Lower lobe of right lung (tissue), 2 donors: ENCODE measurements at regions not wholly inside any gene's neighbourhood (a gene's known extent, or its start where the extent isn't known, plus 50 kb on each side); places are given as distances from the start of the nearest gene placed in this dataset.

Source experiments
- ATAC-seq, 2 donors: fragments of 200-7000 bp; cut with Tn5 transposase; one replicate each; pipeline ENCODE4 v1.9.1; 2020 to 2022; ENCODE audit warnings: mild to moderate bottlenecking in 2 of 2, moderate library complexity in 2 of 2
- DNase-seq: peaks from one replicate; pipeline ENCODE4 v3.0.0-alpha.2; 2020
- H3K27ac ChIP-seq: fragments of 200-600 bp; one replicate; pipeline ENCODE4 v1.8.0; 2022
- H3K27me3 ChIP-seq: fragments of 200-600 bp; one replicate; pipeline ENCODE4 v1.8.0; 2022; ENCODE audit warnings: low read depth
- H3K36me3 ChIP-seq: fragments of 200-600 bp; one replicate; pipeline ENCODE4 v1.8.0; 2022; ENCODE audit warnings: mild to moderate bottlenecking
- H3K4me1 ChIP-seq: fragments of 200-600 bp; one replicate; pipeline ENCODE4 v1.8.0; 2022
- H3K4me3 ChIP-seq: fragments of 200-600 bp; one replicate; pipeline ENCODE4 v1.8.0; 2022; ENCODE audit warnings: mild to moderate bottlenecking
- H3K9me3 ChIP-seq: fragments of 200-600 bp; one replicate; pipeline ENCODE4 v1.8.0; 2022
- CTCF ChIP-seq: fragments of 200-600 bp; IDR thresholded peaks from one replicate; pipeline ENCODE4 v1.8.0; 2022; ENCODE audit warnings: antibody characterized with exemption, mild to moderate bottlenecking
- intact Hi-C: fragments of 100-400 bp; cut with DNase I; formaldehyde crosslinking; loops from one replicate; pipeline ENCODE4 v1.11.0; 2022
- donor health status: DM: no; HTN: yes; CAD: no; lungs with severe emphysema.

GRCh38 chr5:74312746-74313145 lies 327.8 kb downstream of the ENC1 start:
- no peaks in the 10 kb centered on the region for H3K9me3 ChIP-seq
- TF ChIP-seq CTCF: no peak
- no peak for ATAC-seq
- no peak overlapping the region for H3K4me3 ChIP-seq
- no peaks in the 10 kb centered on the region for H3K27me3 ChIP-seq
- H3K36me3 ChIP-seq: no peaks in the 10 kb centered on the region
- intact Hi-C loops: no loop called here
- H3K27ac ChIP-seq: no peak overlapping the region
- H3K4me1 ChIP-seq: peaks cover 6% of the 10 kb centered on the region
- no peak for DNase-seq

GRCh38 chr5:74311961-74312360 lies 328.6 kb downstream of the ENC1 start:
- no peak for TF ChIP-seq CTCF
- H3K4me3 ChIP-seq: no peak overlapping the region
- no peak for DNase-seq
- no peaks in the 10 kb centered on the region for H3K36me3 ChIP-seq
- peaks cover 6% of the 10 kb centered on the region for H3K4me1 ChIP-seq
- no peaks in the 10 kb centered on the region for H3K27me3 ChIP-seq
- no peak overlapping the region for H3K27ac ChIP-seq
- no peak for ATAC-seq
- intact Hi-C loops: no loop called here
- no peaks in the 10 kb centered on the region for H3K9me3 ChIP-seq

GRCh38 chr5:74310997-74311930 lies 329.3 kb downstream of the ENC1 start:
- intact Hi-C loops: no loop called here
- Histone ChIP-seq H3K36me3 (no peaks in the 10 kb centered on the region), H3K27me3 (no peaks in the 10 kb centered on the region), H3K27ac (no peak overlapping the region), H3K9me3 (no peaks in the 10 kb centered on the region), H3K4me3 (no peak overlapping the region), H3K4me1 (peaks cover 5% of the 10 kb centered on the region)
- no peak for DNase-seq
- no peak for ATAC-seq
- TF ChIP-seq CTCF: no peak

- Histone ChIP-seq H3K4me3 (no peak overlapping the region), H3K27ac (no peak overlapping the region), H3K27me3 (no peaks in the 10 kb centered on the region), H3K36me3 (no peaks in the 10 kb centered on the region), H3K4me1 (no peaks in the 10 kb centered on the region), H3K9me3 (no peaks in the 10 kb centered on the region)
- DNase-seq (no peak), ATAC-seq (peak; percentile 64 to 77)
- intact Hi-C loops: no loop called here
- TF ChIP-seq CTCF: no peak
These were observed 330.1 kb downstream of the ENC1 start for GRCh38 chr5:74310386-74310785.

- TF ChIP-seq CTCF: no peak
- ATAC-seq (no peak), DNase-seq (no peak)
- no peak overlapping the region for H3K4me3 ChIP-seq
- no peaks in the 10 kb centered on the region for H3K27me3 ChIP-seq
- no peaks in the 10 kb centered on the region for H3K36me3 ChIP-seq
- H3K9me3 ChIP-seq: no peaks in the 10 kb centered on the region
- intact Hi-C loops: no loop called here
- no peak overlapping the region for H3K27ac ChIP-seq
- no peaks in the 10 kb centered on the region for H3K4me1 ChIP-seq
These were observed 331.5 kb downstream of the ENC1 start for GRCh38 chr5:74309050-74309449.
